GM12873 (cell line): ENCODE measurements at regions not wholly inside any gene's neighbourhood (a gene's known extent, or its start where the extent isn't known, plus 50 kb on each side); places are given as distances from the start of the nearest gene placed in this dataset.

Source experiments
- TF ChIP-seq, protein P1 (sequence below): IDR thresholded peaks from 2 replicates; pipeline ENCODE4 v1.5.1; 2012; ENCODE audit warnings: low read depth, mild to moderate bottlenecking, moderate library complexity, low read length, control low read depth; ENCODE audit not compliant: insufficient read depth; ENCODE audit errors: missing control alignments

DNA sequence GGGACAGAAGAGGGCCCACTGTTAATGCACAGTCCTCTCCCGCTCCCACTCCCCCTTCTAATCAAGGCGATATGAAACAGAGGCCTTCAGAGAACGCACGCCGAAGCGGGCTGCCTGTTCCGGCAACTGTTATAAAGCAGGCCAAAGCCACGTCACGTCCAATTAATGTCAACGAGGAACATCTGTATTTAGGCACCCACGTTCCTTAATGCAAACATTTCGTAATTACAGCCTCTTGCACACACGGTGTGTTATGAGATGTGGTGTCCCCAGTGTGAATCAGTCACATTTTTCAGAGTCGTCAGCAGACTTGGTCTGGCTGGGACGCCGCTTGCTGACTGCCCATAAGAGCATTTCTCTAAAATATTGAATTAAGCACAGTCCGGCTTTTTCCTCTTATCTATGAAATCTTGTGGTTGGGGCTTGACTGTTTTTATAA lies 339.0 kb downstream of the NSG2 start:
- TF ChIP-seq, protein P1, sequence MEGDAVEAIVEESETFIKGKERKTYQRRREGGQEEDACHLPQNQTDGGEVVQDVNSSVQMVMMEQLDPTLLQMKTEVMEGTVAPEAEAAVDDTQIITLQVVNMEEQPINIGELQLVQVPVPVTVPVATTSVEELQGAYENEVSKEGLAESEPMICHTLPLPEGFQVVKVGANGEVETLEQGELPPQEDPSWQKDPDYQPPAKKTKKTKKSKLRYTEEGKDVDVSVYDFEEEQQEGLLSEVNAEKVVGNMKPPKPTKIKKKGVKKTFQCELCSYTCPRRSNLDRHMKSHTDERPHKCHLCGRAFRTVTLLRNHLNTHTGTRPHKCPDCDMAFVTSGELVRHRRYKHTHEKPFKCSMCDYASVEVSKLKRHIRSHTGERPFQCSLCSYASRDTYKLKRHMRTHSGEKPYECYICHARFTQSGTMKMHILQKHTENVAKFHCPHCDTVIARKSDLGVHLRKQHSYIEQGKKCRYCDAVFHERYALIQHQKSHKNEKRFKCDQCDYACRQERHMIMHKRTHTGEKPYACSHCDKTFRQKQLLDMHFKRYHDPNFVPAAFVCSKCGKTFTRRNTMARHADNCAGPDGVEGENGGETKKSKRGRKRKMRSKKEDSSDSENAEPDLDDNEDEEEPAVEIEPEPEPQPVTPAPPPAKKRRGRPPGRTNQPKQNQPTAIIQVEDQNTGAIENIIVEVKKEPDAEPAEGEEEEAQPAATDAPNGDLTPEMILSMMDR, result no peak

DNA sequence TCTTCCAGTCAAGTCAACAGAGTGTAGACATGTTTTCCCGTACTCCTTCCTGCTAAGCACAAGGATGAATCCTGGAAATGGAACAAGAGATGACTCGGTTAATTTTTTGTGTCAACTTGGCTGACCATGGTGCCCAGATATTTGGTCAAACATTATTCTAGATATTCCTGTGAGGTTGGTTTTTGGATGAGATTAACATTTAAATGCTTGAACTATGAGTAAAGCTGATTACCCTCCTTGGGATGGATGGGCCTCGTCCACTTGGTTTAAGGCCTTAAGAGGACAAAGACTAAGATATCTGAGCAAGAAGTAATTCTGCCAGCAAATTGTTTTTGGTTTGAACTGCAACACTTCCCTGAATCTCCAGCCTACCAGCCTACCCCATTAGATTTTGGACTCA lies 338.1 kb upstream of the MSX2 start:
- TF ChIP-seq, protein P1, result no peak

DNA sequence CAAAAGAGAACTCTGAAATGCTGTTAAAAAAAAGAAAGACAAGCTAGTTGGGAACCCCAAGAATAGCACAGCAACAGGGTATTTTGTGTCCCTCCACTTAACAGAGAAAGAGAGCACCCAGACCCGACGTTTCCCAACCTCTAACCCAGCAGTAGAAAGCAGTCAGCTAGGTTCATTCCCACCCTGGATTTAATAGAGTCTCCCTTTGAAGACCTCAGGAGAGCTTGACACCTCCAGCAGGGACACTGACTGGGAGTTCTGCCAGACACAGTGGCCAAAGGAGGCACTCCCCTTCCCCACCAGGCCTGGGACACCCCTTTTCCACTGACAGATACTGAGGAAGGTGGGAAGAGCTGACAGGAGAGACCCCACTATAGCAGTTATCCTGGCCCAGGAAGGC lies 337.5 kb upstream of the MSX2 start:
- TF ChIP-seq, protein P1, result no peak

DNA sequence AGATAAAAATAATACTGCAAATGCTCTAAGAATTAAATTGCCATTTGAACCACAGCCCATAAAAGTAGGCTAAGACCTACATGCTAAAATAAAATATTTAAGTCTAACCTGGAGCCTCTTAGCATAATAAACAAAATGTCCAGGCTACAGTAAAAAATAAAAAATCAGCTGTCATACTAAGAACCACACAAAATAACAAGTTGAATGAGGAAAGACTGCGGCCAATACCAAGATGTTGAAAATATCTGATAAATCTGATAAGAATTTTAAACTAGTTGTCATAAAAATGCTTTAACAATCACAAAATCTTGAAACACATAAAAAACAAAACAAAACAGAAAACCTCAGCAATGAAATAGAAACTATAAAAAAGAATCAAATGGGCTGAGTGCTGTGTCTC lies 336.9 kb upstream of the MSX2 start:
- TF ChIP-seq, protein P1, result no peak

DNA sequence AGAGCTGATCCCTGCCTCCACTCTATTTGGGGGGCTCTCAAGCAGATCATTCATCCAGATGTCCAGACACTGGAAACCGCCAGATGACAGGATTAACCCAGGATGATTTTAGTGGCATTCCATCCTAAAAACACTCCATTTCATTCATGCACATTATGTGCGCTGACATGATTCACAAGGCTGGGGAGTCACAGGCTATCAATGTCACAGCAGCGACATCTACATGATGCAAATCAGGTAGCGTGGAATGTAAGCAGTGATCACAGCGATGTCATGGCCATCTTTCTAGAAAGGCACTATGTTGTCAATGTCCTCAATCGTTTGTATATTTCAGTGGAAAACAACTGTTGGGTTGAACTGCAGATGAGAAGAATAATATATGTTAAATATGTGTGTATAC lies 331.5 kb upstream of the MSX2 start:
- TF ChIP-seq, protein P1, result no peak

DNA sequence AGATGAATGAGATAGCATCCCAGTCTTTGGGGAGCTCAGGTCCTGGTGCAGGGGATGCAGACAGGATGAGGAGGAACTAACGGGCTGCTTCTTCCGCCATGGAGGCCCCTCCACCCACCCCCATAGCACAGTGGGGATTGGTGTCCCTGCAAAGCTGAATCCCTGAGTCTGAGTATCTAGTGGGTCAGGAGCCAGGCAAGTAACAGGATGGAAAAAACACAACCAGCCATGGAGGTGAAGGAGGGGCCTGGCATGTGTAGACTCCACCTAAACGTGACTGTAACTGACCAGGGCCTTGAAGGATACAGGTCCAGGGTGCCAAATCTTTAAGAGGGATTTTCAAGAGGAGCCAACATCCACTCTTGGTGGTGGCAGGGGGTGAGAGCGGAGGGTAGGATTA lies 327.8 kb upstream of the MSX2 start:
- TF ChIP-seq, protein P1, result no peak

DNA sequence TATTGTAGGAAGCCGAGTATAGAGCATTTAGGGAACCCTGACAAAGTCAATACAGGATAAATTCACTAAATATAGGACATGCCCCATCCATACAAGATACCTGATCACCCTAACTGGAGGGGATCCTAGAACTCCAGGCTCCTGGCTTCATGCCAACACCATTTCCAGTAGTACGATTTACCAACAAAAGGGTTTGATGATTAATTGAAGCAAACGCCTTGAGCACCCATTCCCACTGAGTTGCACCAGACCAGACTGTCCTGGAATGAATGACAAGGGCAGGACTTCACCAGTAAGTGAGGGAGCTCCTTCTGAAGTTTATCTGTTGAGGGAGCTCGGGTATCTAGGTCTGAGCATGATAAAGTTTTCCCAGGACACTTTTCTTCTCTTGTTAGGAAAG lies 327.2 kb upstream of the MSX2 start:
- TF ChIP-seq, protein P1, result no peak

DNA sequence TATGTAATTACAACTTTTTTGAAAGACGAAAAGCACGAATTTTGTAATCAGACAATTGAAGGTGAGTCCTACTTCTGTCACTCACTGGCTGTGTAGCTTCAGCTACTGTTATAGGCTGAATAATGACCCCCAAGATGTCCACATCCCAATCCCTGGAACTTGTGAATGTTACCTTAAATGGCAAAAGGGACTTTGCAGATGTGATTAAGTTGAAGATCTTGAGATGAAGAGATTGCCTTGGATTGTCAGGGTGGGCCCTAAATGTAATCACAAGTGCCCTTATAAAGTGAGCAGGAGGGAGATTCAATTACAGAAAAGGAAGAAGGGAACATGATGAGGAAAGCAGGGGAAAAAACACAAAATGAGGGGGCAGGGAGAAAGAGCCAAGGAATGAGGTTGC lies 326.2 kb upstream of the MSX2 start:
- TF ChIP-seq, protein P1, result no peak
